Fibroblast of skin of left biceps (primary cell): ENCODE measurements at regions not wholly inside any gene's neighbourhood (a gene's known extent, or its start where the extent isn't known, plus 50 kb on each side); places are given as distances from the start of the nearest gene placed in this dataset.

Source experiments
- DNase-seq, 2 experiments: peaks; one replicate each; pipeline ENCODE4 v3.0.0-alpha.2; 2013; ENCODE audit warnings: low read depth in 2 of 2

DNA sequence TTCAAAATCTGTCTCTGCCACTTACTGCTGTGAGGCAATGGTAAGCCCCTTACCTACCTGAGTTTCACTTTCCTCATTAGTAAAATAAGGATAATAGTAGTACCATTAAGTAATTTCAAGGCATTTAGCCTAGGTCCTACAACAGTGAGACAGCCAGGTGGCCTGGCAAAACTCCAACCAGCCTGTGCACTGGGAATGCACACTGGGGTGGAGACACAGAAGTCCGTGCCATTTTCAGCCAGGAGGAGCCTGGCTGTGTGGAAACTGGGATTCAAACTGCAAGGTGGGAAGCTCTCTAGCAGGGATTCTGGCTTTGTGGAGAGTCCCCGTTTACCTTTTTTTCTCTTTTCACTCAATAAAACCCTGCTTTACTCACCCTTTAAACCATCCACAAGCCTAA is 630.4 kb downstream of the PRELID2 start:
- DNase-seq: no peak

DNA sequence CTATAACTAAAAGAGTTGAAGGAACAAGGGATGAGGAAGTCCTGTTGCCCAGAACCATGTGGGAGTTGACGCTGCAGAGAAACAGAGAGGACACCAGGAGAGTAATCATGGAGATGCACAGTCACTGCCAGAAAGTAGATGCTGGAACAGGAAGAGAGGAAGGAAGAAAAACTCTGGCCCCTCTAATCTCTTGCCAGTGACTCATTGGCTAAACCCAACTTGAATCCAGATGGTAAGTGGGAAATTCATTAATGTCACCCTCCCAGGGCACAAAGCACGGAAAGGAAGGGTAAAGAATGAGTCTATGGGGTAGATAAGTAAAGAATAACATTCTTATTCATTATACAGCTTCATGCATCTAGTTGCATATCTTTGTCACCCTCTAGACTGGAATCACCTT is 631.9 kb downstream of the PRELID2 start:
- no peak for DNase-seq

DNA sequence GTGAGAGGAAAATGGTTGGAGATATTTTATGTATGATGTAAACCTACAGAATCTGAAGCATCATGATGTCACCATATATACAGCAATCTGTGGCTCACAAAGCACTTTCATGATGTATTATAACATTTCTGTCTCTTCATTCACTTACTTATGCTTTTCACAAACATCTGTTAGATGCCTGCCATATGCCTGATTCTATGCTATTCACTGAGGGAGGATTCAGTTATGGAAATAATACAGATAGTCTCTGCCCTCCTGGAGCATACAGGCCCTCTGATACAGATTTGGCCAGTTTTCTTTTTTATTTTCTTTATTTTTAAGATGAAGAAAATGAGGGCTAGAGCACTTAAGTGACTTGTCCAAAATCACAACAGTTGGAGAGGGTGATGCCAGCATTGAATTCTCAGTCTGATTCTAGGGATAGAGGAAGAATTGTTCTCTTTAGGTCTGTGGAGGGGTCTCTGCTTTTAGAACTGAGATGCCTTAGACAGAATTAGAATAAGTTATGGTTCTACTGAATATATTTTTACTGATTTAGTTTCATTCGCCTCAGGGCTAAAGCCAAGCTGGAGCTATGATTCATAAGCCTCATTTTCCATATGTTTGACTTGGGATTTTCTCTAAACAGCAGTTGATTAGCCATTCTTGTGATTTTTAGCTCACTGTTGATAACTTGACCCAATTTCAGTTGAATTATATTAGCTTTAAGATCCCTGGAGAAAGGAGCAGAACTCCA is 636.4 kb downstream of the PRELID2 start:
- no peak for DNase-seq

DNA sequence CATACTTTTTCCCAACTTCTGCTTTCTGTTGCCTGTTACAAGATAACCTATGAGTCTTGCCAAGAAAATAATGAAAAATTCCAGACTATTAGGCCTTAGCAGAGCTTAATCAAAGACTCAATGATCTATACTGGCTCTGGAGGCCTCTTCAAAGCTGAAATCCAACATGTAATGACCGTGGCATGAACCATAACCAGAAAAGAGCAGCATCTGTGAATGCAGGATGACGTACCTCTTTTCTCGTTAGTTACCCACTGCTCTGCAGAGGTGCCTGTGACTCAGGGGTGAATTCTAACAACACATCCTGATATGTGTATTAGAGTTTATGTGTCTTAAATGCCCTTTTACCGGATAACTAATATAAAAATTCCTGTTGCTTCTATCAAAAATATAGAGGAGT is 645.4 kb downstream of the PRELID2 start:
- no peak for DNase-seq

DNA sequence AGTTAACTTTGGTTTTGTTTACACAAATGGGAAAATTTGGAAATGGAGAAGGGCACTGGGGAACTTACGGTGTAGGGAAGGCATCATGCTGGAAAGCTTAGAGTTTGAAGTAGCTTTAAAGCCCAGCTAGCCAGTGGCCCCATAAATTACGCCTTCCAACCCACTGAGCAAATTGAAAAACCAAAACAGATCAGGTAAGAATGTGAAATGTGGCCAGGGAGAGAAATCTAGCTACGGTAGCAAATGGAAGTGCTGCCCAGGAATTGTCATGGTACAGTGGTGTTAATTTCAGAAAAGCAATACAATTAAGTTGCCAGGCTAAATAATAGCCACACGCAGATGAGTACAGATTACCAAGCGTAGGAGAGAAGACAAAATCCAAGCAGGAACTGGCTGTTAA is 654.8 kb downstream of the PRELID2 start:
- no peak for DNase-seq

DNA sequence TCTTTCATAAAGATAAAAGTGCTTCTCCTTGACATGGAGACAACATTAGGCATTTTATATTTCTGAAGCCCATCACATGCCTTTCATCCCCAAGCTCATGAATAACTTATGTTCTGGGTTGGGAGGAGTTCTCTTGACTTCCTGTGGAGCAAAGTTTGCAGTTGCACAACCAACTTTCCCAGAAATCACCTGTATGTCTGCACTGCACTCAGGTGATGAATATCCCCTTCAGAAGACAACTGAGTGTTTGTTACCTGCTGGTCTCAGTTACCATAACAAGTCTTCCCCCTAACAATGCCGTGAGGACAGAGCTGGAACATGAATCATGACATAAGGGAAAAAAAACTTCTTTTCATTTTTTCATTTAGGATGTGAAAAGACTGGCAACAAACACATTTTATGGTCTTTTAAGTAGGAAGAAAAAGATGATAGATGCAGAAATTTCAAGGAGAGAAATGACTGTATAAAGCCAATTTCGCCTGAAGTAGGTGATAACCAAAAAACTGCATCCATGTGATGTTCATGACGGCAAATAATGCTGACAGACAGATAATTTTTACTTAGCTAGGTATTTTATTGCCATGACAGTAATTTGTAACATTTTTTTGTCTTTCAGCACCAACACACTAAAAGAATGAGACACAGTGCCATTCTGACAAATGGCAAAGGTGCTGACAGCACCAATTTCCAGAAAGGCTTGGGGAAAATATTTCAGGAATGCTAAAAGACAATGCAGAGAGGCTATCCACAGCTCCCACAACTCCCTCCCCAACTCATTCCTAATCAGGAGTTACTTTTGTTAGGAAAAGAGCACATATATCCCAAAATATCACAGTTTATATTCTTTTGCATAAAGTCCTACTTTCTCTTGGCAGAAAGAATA is 656.3 kb downstream of the PRELID2 start:
- peak in 1 of 2 experiments; percentile 13 for DNase-seq

DNA sequence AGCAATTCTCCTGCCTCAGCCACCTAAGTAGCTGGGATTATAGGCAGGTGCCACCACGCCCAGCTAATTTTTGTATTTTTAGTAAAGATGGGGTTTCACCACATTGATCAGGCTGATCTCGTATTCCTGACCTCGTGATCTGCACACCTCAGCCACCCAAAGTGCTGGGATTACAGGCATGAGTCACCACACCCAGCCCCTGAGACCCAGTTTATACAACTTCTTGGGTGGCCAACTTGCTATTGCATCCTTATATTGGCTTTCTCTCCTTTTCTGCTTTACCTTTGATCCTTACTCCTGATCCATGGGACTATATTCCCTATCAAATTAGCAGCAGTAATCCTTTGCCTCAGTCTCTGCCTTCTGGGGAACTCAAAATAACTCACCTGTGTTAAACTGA is 659.1 kb downstream of the PRELID2 start:
- DNase-seq: no peak

DNA sequence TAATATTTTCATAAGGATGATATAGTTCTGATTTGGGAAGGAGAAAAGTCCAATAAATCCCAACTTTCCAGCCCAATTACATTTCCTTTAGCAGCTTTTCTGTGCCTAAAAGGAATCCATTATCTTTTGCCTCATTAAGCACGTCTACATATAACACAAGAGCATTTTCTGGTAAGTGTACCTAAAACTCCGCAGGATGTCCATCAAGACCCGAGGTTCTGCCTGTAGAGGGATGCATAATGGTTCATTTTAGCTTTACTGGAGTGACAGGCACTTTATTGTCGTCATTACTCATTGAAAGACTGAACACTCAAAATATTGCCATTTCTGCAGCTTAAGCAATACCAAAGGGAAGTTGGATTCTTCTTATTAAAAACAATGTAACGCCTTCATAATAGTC is 669.0 kb downstream of the PRELID2 start:
- no peak for DNase-seq

DNA sequence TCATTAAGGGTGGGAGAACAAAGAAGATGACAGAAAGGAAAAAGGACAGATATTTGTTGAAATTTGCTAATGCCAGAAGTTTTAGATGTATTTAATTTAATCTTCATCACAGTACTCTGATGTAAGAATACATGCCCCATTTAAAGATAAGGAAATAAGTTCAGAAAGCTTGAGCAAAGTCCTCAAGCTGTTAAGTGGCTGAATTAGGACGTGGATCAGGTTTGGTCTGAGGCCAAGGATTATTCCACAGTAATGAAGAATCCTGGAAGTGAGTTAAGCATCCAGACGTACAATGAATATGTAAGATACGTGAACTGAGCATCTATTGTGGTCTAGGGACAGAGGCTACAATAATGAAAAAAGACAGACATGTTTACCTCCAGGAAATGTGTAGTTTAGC is 671.3 kb downstream of the PRELID2 start:
- DNase-seq: no peak

DNA sequence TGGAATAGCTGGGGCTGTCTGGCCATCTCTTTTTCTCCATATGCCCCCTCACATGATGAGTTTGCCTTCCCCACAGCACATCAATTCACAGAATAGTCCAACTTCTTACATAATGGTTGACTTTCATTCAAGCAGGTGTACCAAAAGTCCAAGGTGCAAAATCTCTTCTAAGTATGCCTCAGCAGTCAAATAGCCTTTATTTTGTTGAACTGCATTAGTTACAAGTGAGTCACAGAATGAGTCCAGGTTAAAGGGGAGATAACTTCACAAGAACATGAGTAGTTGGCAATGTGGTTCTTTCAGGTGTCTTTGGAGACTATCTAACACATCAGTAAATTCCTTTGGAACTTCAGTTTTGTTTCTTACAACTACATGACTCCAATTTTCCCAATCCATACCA is 672.5 kb downstream of the PRELID2 start:
- DNase-seq: no peak

DNA sequence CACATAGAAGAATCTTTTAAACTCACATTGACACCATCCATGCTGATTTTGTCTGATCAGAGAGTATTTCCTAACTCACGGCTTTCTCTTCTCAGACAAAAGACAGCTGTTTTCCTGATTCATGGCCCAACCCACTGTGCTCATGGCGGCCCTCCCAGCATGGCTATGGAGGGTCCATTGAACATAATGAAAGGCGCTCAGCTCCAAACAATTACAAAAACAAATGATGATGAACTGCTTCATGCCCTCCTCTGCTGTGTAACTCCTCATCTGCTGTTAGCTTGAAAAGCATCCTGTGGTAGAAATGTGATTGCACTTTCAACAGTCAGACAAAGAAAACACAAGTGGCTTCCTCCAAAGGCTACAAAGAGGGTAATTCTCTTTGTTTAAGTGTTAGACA is 673.8 kb downstream of the PRELID2 start:
- no peak for DNase-seq

DNA sequence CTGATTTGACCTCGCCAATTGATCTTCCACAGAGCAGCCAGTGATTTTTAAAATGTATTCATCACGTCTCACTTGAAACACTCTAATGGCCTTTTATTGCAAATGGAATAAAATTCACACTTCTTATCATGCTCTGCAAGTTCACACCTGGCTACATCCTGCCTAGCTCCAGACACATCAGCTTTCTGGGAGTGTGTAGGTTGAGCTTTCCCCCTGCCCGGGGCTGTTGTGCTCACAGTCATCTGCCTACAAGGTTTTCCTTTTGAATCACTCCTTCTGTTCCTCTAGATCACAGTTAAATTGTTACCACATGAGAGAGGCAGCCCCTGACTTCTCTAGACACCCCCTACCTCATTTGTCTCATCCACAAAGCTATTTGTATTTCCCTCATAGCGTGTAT is 674.5 kb downstream of the PRELID2 start:
- DNase-seq: no peak

DNA sequence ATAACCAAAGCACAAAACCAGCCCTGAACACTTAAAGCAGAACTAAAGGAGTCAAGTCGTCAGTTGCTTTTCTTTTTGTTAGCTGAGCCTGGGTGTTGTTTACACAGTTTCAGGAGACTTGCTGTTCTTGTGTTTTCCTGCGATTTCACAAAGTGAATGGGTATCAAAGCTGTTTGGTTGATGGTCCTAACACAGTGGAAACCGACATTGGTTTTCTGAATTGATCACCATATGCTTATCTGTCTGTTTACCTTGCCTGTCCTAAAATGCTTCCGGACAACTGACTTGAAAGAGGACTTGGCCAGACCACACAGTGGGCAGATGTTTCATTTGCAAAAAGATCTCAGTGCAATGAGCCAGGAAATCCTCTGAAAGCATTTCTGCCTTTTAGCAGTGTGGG is 676.4 kb downstream of the PRELID2 start:
- no peak for DNase-seq

DNA sequence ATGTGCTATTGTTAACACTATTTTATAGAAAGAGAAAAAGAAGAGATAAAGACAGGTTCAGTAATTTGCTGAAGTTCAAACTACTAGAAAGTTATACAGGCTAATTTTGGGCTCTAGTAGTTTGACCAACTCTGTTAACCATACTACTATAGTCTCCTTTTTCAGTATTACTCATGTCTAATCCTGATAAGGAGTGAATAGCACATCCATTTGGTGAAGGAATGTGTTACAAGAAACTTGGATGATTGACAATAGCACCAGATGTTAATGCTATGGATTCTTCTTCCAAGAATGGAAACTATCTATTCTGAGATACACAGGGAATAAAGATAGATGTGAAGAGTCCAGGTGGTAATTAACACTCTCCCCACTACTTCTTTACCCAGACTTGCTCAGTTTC is 677.3 kb downstream of the PRELID2 start:
- DNase-seq: no peak

DNA sequence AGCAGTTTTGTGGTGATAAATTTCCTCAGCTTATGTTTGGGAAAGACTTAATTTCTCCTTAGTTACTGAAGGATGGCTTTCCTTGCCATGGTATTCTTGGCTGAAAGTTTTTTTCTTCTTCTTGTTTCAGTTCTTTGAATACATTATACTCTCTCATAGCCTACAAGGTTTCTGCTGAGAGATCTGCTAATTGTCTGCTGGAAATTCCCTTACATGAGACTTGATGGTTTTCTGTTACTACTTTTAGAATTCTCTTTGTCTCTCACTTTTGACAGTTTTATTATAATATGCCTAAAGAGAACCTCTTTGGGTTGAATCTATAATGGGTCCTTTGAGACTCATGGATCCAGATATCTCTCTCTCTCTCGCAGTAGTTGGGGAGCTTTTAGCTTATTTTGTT is 693.6 kb downstream of the PRELID2 start:
- no peak for DNase-seq

DNA sequence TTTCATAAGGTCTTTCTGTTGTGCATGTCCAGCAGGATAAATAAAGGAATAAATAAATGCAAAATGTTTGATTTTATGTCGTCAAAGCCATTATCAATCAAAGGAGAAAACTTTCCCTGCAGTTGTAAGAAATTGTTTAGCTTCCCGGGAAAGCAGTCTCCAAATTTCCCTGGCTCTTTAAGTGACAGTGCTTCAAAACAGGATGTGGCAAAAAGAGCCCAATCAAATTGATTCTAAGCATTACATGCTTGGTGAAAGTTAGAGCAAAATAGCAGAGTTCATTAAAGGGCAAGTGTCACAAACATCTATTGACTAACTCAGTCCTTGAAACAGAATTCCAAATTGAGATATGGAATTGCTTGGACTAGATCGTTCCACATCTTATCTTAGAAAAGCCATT is 704.1 kb downstream of the PRELID2 start:
- DNase-seq: no peak

DNA sequence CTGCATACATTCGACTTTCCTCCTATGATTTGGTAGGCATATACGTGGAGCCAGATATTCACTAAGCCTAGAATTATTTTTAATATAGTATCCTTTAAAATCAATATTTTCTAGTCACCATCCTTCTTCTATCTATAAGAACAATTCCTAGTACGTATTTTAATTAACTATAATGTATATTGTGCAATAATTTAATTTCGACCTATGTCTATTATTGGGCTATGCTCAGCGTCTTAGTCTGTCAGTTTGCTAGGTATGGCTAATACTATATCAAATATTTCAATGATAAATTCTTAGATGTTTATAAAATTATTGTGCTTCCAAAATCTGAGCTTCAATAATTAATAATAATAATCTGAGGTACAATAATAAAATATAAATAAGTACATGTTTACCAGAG is 705.3 kb downstream of the PRELID2 start:
- no peak for DNase-seq

DNA sequence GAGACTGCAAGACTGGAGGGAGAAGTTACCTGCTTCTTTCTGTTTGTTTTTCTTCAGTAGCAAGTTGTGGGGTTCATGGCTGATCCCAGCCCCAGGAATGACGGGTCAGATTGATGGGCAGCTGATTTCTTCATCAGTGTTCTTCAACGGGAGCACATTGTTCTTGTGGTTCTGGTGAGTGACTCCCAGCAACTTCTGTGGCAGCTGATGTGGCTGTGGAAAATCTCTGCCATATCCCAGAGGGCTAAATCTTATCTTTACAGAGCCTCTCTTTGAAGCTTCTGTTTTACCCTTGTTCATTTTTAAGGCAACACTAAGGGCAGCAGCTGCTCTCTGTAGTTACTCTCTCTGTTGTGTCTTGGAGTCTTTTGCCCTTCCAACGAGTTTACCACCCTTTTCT is 710.3 kb downstream of the PRELID2 start:
- no peak for DNase-seq

DNA sequence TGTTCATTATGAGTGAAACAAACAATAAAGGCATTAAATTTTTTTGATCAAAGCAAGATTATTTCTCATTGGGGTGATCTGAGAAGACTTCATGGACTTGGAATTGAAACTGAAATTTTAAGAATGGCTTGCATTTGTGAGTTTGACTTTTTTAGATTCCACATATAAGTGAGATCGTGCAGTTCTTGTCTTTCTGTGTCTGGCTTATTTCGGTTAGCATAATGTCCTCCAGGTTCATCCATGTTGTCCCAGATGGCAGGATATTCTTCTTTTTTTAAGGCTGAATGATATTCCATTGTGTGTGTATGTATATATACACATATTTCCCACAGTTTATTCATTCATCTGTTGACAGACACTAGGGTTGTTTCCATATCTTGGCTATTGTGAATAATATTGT is 716.5 kb downstream of the PRELID2 start:
- no peak for DNase-seq

DNA sequence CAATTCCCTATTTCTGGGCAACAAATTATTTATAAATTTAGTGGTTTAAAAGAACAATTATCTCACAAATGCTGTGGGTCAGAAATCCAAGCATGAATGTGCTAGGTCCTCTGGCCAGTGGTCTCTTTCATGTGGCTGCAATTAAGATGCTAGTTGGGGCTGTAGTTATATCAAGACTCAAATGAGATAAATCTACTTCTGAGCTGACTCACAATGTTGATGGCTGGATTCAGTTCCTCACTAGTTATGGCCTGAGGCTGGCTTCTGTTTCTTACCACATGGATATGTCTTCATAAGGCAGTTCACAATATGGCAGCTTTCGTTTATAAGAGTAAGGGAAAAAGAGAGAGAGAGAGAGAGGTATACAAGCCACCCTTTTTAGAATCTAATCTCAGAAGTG is 717.0 kb downstream of the PRELID2 start:
- no peak for DNase-seq

DNA sequence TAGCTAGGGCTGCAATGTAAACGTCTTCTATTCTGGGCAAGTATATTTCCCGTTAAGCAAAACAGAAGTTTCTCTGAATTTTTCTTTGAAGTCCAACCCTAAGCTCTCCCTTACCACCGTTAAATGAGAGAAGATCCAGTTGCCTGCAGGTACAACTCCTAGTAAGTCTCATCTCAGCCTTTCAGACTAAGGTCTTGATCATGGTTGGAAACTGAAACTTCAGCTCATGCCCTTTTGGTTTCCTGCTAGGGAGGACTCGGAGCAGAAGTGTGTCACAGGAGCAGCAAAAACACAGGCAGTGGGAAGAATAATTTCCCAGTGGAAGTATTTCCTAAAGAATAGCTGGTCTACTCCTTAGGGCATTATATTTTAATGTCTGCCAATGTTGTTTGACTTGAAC is 717.9 kb downstream of the PRELID2 start:
- DNase-seq: no peak

DNA sequence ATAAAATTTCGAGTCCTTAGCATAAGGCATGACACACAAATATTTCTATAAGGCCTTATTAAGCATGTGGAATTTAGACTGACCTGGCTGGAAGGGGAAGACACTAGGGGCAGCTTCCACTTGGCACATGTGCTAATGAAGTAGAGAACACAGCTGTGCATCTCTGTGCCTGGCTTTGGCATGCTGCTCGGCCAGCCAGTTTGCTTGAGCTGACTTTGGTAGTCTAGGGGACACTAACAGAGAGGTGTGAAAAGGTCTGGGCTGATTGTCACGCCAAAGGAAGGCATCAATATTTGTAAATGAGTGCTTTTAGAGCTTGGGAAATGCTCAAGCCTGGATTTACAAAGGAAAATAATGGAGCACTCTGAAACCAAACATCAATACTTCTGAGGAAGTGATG is 723.7 kb downstream of the PRELID2 start:
- no peak for DNase-seq

DNA sequence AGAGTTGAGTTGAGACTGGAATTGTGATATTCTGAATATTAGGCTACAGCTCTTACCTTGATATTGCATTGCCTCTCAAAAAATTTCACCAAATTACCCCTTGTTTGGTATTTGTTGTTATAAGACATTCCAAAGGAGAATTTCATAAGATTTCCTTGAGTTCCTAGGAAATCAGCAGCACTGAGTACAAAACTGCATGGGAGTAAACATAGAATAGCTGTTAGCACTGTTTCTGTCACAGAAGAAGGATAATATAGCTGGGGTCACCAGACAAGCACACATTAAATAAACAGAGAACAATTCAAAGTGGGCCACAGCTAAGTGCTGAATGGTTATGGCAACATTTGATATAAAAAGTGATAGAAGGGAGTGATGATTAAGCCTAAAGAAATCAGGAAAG is 724.3 kb downstream of the PRELID2 start:
- DNase-seq: no peak
